RPMI8226 (cell line): ENCODE measurements at regions not wholly inside any gene's neighbourhood (a gene's known extent, or its start where the extent isn't known, plus 50 kb on each side); places are given as distances from the start of the nearest gene placed in this dataset.
"Not testable (repeated sequence)": the region's sequence is repeated elsewhere in the genome, so short reads cannot be mapped to it uniquely, and the experiment has no call there.

Experiments used
- DNase-seq: peaks from one replicate; pipeline ENCODE4 v3.0.0-alpha.2; 2015

DNA sequence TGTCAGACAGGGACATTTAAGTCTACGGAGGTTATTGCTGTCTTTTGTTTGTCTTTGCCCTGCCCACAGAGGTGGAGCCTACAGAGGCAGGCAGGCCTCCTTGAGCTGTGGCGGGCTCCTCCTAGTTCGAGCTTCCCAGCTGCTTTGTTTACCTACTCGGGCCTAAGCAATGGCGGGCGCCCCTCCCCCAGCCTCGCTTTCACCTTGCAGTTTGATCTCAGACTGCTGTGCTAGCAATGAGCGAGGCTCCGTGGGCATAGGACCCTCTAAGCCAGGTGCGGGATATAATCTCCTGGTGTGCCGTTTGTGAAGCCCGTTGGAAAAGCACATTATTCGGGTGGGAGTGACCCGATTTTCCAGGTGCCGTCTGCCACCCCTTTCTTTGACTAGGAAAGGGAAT lies 125.0 kb downstream of the PRL start:
- DNase-seq = not testable (repeated sequence)

GRCh38 chr6:22173311-22173710 lies 123.5 kb downstream of the PRL start:
- no peak for DNase-seq

DNA sequence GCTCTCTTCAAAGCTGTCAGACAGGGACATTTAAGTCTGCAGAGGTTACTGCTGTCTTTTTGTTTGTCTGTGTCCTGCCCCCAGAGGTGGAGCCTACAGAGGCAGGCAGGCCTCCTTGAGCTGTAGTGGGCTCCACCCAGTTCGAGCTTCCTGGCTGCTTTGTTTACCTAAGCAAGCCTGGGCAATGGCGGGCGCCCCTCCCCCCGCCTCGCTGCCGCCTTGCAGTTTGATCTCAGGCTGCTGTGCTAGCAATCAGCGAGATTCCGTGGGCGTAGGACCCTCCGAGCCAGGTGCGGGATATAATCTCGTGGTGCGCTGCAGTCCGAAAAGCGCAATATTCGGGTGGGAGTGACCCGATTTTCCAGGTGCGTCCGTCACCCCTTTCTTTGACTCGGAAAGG lies 116.6 kb downstream of the PRL start:
- DNase-seq = not testable (repeated sequence)

DNA sequence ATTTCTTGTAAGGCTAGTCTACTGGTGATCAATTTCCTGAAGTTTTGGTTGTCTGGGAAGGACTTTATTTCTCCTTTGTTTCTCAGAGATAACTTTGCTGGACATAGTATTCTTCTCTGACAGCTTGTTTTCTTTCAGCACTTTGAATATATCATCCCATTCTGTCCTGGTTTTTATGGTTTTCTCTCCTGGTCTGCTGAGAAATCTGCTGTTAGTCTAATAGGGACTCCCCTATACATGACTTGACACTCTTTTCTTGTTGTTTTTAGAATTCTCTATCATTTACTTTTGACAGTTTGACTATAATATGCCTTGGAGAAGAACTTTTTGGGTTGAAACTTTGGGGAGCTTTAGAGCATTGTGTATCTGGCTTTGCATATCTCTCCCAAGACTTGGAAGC lies 112.5 kb downstream of the PRL start:
- DNase-seq = no peak

GRCh38 chr6:22189946-22190345 lies 106.9 kb downstream of the PRL start:
- DNase-seq = no peak

- DNase-seq = no peak
Observed at GRCh38 chr6:22194188-22194921, 102.5 kb downstream of the PRL start.

DNA sequence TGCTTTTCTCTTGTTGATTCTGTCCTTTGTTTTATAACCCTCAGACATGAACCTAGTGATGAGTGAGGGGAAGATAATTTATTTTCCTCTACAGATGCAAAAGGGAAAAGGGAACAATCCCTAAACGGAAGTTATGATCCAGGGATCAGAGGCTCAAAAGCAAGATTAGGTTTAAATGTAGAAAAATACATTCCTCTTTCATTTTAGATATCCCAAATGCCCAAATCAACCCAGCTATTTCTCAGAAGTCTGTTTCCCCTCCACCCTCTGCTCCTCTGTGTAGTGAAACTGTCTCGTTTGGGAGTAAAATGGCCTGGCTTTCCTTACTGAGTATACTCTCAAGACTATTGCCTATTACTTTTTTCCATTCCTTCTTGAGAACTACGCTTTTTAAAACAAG lies 97.1 kb downstream of the PRL start:
- DNase-seq = no peak

GRCh38 chr6:22204153-22204552 lies 92.7 kb downstream of the PRL start:
- DNase-seq = no peak

DNA sequence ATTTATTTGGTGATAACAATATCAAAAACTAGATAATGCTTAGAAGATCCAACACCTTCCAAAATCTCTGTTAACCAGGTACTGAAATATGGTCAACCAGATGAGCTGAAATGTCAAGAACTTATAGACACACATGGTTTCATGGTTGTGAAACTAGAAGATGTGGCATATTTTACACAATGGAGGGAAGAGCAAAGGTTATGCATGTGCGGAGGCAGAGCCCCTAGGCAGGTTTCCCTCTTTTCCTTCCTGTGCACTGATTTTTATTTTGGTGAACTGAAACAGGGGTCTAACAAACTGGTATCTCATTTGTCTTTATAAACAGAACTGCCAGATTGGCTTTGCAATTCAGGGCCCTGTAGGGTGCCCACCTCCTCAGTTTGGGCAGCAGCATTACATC lies 91.6 kb downstream of the PRL start:
- no peak for DNase-seq

- no peak for DNase-seq
Observed at GRCh38 chr6:22206106-22206505, 90.7 kb downstream of the PRL start.

- no peak for DNase-seq
Observed at GRCh38 chr6:22208026-22208425, 88.8 kb downstream of the PRL start.

DNA sequence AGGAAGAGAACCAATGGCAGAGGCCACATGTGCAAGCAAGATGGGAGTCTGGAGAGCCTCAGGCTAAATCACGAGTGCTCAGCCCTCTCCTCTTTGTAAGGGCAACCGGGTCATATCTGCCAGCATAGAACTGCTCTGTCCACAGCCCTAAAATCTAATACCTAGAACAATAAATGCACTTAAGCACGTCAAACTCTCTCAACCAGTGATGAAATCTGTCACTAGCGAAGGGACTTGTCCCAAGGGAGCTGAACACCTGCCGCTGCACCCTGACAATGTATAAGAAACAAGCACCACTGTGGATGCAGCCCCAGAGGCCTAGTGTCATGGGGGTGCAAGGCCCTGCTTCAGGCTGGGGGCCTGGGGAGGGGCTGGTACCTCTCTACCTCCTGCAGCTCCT lies 82.5 kb downstream of the PRL start:
- DNase-seq = no peak

- DNase-seq = not testable (repeated sequence)
Observed at GRCh38 chr6:22215474-22215873, 81.4 kb downstream of the PRL start.

GRCh38 chr6:22218410-22218809 lies 78.4 kb downstream of the PRL start:
- DNase-seq = no peak

DNA sequence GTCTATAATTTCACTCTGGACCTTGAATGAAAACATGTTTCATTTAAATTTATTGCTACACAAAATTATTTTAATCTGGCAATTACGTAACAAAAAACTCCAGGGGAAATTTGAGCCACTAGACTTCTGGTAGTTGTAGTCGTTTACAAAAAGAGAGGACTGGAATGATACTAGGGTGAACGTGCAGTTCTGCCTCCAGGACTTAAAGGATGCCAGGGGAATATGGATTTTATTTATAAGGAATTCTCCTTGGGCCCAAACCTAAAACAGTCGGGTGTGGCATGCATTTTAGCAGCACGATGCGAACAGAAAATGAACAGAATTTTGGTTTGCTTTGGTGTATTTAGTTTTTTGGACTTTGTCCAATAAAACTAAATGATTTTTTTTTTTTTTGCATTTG lies 76.9 kb downstream of the PRL start:
- DNase-seq = no peak

DNA sequence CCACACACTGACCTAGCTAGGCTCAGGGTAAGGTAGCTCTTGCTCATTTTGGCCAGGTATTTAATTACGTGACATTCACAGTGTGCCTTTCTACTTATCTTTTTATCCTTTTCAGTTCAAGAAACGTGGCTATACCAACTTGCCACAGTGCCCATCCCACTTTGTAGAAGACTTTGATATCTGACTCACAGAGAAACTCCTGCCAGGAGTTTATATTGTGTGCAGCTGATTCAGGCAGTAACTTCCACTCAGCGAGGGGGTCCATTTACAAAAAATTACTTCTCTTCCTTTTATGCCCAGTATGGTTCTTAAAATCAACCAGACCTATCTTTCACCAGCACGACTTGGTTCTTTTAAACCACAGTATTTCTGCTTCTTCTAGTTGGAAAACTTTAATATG lies 75.6 kb downstream of the PRL start:
- DNase-seq = no peak

GRCh38 chr6:22221630-22222029 lies 75.2 kb downstream of the PRL start:
- no peak for DNase-seq

GRCh38 chr6:22222469-22222868 lies 74.4 kb downstream of the PRL start:
- DNase-seq = no peak

DNA sequence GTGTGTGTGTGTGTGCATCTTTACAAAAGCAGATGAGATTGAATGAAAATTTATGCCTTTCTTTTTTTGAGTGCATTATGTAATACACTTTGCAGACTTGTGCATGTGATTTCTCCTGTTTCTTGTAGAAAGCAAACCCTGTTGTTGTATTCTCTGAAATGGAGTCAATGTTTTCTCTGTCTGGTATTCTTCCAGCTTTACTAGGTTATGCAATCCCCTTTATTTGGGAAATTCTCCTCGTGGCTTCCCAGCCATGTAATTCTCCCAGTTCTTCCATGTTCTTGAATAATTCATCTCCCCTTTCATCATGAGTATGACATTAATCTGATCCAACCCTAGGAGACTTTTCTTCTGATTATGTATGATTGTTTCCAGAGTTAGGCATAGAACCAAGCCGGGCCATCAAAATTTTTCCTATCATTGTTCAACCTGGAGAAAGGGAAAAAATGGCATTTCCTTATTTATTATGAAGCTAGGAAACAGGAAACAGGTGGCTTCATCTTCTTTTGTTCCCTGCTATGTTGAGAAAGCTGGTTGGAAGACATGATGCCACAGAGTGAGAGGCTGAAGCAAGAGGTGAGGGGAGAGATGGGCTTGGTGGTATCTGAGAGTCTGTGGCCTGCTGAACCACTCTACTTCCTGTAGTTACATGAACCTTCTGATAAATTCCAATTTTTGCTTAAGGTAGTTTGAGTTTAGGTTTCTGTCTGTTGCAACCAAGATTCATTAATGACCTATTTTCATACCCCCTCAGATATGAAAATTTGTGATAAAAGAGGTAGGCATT lies 68.8 kb downstream of the PRL start:
- DNase-seq = no peak

GRCh38 chr6:22231050-22231449 lies 65.8 kb downstream of the PRL start:
- no peak for DNase-seq

- no peak for DNase-seq
Observed at GRCh38 chr6:22231616-22232015, 65.2 kb downstream of the PRL start.

DNA sequence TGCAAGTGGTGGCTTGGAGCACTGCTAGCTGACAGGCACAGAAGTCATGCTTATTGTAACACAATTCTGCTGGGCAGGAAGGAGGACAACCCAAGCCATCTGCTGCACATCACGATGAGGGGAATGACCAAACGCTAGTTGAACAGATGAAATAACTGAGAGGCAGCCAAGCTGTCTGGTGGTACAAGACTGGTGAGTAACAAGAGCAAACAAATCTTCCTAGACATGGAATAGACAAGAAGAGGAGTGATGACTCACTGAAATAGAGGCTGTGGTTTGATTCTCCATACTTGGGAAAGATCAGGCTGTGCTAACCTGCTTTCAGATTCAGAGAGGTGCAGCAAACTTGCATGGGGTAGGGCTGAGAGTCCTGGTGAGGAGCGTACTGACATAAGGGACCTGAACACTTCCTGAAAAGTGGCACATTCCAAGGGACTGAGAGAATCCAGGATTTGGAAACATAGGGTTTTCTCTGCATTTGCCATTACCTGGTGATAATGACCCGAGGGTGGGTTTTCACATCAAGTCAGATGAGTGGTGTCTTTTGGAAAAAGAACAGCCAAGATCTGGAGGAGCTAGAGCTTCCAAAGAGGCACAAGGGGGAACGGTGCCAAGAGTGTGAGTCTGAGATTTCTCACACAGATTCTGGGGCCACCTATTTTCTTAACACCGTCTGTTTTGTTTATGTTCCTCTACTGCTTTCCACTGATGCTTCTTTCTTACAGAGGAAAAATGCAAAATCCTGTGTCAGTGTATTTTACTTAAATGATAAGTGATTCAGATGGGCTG lies 60.0 kb downstream of the PRL start:
- no peak for DNase-seq
